ENCODE measurements at regions not wholly inside any gene's neighbourhood (a gene's known extent, or its start where the extent isn't known, plus 50 kb on each side); places are given as distances from the start of the nearest gene placed in this dataset.

DNA sequence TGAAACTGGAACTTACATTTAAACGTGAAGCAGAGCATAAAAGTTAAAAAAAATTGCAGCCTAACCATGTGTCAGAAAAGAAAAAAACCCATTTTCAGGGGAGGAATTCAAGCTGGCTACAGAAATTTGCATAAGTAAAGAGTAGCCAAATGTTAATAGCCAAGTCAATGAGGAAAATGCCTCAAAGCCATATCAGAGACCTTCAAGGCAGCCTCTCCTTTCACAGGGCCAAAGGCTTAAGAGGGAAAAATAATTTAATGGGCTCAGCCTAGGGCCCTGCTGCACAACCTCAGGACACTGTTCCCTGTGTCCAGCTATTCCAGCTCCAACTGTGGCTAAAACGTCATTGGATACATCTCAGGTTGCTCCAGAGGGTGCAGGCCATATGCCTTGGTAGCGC, 749.5 kb downstream of the FLRT2 start:
- intact Hi-C loops (cut with micrococcal nuclease), result no loop called here
- Histone ChIP-seq H3K27me3 (ENCODE audit: low read depth) (no peaks in the 10 kb centered on the region), H3K4me3 (no peak overlapping the region), H3K27ac (replicated peaks) (no peak overlapping the region), H3K9me3 (replicated peaks) (no peaks in the 10 kb centered on the region), H3K36me3 (no peaks in the 10 kb centered on the region), H3K4me1 (no peaks in the 10 kb centered on the region)
- DNase-seq, result no peak
- TF ChIP-seq CTCF (IDR thresholded peaks at IDR 0.05; ENCODE audit: borderline replicate concordance), result no peak

GRCh38 chr14:86257973-86258372, 728.0 kb downstream of the FLRT2 start:
- H3K27ac ChIP-seq (replicated peaks), result no peak overlapping the region
- DNase-seq, result no peak
- H3K27me3 ChIP-seq (ENCODE audit: low read depth), result no peaks in the 10 kb centered on the region
- H3K9me3 ChIP-seq (replicated peaks), result no peaks in the 10 kb centered on the region
- TF ChIP-seq CTCF (IDR thresholded peaks at IDR 0.05; ENCODE audit: borderline replicate concordance), result no peak
- intact Hi-C loops (cut with micrococcal nuclease), result no loop called here
- H3K4me1 ChIP-seq, result no peaks in the 10 kb centered on the region
- H3K36me3 ChIP-seq, result no peaks in the 10 kb centered on the region
- H3K4me3 ChIP-seq, result no peak overlapping the region

DNA sequence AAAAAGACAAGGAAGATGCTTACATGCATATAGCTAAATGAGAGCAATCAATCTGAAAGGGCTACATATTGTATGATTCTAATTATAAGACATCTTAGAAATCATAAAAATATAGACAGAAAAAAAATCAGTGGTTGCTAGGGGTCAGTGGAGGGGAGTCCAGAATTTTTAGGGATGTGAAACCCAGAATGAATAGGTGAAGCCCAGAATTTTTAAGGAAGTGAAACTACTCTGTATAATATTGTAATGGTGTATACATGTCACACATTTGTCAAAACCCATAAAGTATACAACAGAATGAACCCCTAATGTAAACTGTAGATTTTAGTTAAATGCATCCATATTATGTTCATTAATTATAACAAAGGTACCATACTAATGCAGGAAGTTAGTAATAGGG, 713.2 kb downstream of the FLRT2 start:
- intact Hi-C loops (cut with micrococcal nuclease), result no loop called here
- no peak overlapping the region for H3K4me3 ChIP-seq
- no peaks in the 10 kb centered on the region for H3K4me1 ChIP-seq
- no peak for TF ChIP-seq CTCF (IDR thresholded peaks at IDR 0.05; ENCODE audit: borderline replicate concordance)
- no peak for DNase-seq
- no peaks in the 10 kb centered on the region for H3K36me3 ChIP-seq
- H3K27ac ChIP-seq (replicated peaks), result no peak overlapping the region
- peaks cover 3% of the 10 kb centered on the region for H3K9me3 ChIP-seq (replicated peaks)
- no peaks in the 10 kb centered on the region for H3K27me3 ChIP-seq (ENCODE audit: low read depth)

GRCh38 chr14:86237733-86238132, 707.8 kb downstream of the FLRT2 start:
- H3K27me3 ChIP-seq (ENCODE audit: low read depth), result no peaks in the 10 kb centered on the region
- no peak for DNase-seq
- no peaks in the 10 kb centered on the region for H3K4me1 ChIP-seq
- H3K36me3 ChIP-seq, result no peaks in the 10 kb centered on the region
- intact Hi-C loops (cut with micrococcal nuclease), result no loop called here
- peaks cover 30% of the 10 kb centered on the region for H3K9me3 ChIP-seq (replicated peaks)
- no peak overlapping the region for H3K4me3 ChIP-seq
- H3K27ac ChIP-seq (replicated peaks), result no peak overlapping the region
- no peak for TF ChIP-seq CTCF (IDR thresholded peaks at IDR 0.05; ENCODE audit: borderline replicate concordance)

DNA sequence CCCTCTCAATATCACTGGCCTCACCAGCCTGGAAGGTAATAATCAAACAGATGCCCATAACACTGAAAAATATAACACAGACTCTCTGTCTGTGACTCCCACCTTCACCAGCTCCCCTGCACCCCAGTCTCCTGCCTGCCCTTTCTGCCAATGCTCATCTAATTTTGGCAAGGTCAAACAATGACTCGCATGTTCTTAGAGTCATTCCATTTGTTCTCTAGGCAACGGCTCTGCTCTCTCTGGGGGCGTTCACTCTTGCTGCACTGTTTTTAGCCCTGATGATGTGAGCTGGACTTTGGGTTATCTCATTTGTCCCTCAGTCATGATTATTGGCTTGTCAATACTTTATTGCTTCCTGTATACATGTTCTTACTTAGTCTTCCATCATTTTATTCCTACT, 691.8 kb downstream of the FLRT2 start:
- peaks cover 12% of the 10 kb centered on the region for H3K9me3 ChIP-seq (replicated peaks)
- DNase-seq, result no peak
- H3K27me3 ChIP-seq (ENCODE audit: low read depth), result no peaks in the 10 kb centered on the region
- no peak overlapping the region for H3K4me3 ChIP-seq
- H3K36me3 ChIP-seq, result no peaks in the 10 kb centered on the region
- H3K4me1 ChIP-seq, result no peaks in the 10 kb centered on the region
- intact Hi-C loops (cut with micrococcal nuclease), result no loop called here
- no peak overlapping the region for H3K27ac ChIP-seq (replicated peaks)
- TF ChIP-seq CTCF (IDR thresholded peaks at IDR 0.05; ENCODE audit: borderline replicate concordance), result no peak

DNA sequence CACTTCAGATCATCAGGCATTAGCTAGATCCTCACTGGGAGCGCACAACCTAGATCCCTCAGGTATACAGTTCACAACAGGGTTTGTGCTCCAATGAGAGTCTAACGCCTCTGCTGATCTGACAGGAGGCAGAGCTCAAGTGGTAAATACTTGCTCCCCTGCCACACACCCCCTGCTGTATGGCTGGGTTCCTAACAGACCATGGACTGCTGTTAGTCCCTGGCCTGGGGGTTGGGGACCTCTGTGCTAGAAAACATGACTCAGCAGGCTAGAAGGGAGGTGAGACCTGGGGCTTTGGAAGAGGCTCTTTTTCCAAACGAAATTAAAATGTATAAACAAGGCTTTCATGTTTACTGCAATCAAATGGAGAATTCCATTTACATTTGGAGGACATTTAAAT, 691.1 kb downstream of the FLRT2 start:
- no peak for DNase-seq
- Histone ChIP-seq H3K27ac (replicated peaks) (no peak overlapping the region), H3K4me3 (no peak overlapping the region), H3K36me3 (no peaks in the 10 kb centered on the region), H3K4me1 (no peaks in the 10 kb centered on the region), H3K27me3 (ENCODE audit: low read depth) (no peaks in the 10 kb centered on the region), H3K9me3 (replicated peaks) (peaks cover 12% of the 10 kb centered on the region)
- TF ChIP-seq CTCF (IDR thresholded peaks at IDR 0.05; ENCODE audit: borderline replicate concordance), result no peak
- intact Hi-C loops (cut with micrococcal nuclease), result no loop called here
